HL-60 (cell line): ENCODE measurements at regions not wholly inside any gene's neighbourhood (a gene's known extent, or its start where the extent isn't known, plus 50 kb on each side); places are given as distances from the start of the nearest gene placed in this dataset.

Experiments used
- DNase-seq, 2 experiments: peaks; one replicate each; pipeline ENCODE4 v3.0.0-alpha.2; 2010 to 2020; ENCODE audit warnings: low read depth in 1 of 2, low spot score in 1 of 2
- H3K27ac ChIP-seq: fragments of 250-450 bp; sonication (Bioruptor Pico); replicated peaks from 2 replicates; pipeline ENCODE4 v1.5.1; 2020; ENCODE audit warnings: mild to moderate bottlenecking, moderate library complexity
- H3K27me3 ChIP-seq: fragments of 250-450 bp; sonication (Bioruptor Pico); 2 replicates; pipeline ENCODE4 v1.5.1; 2021; ENCODE audit warnings: mild to moderate bottlenecking, moderate library complexity; ENCODE audit not compliant: insufficient read depth, poor library complexity, severe bottlenecking
- H3K4me3 ChIP-seq: replicated peaks from 2 replicates; pipeline ENCODE4 v1.5.1; 2011; ENCODE audit warnings: mild to moderate bottlenecking, control low read depth, low read length; ENCODE audit not compliant: insufficient read depth
- CTCF ChIP-seq: IDR thresholded peaks from one replicate; pipeline ENCODE4 v1.5.1; 2011; ENCODE audit warnings: low read length, control low read depth, inconsistent platforms; ENCODE audit not compliant: insufficient read depth
- GABPA ChIP-seq: IDR thresholded peaks from 2 replicates; pipeline ENCODE4 v1.6.1; 2012; ENCODE audit warnings: low read depth
- POLR2AphosphoS5 ChIP-seq: IDR thresholded peaks from 2 replicates; pipeline ENCODE4 v1.6.1; 2012; ENCODE audit warnings: low read depth
- REST ChIP-seq: IDR thresholded peaks from 2 replicates; pipeline ENCODE4 v1.6.1; 2012; ENCODE audit warnings: low read depth; ENCODE audit not compliant: insufficient replicate concordance
- SPI1 ChIP-seq: IDR thresholded peaks from 2 replicates; pipeline ENCODE4 v1.6.1; 2012; ENCODE audit warnings: low read depth, mild to moderate bottlenecking, borderline replicate concordance

GRCh38 chr7:130818056-130818455, 84.0 kb upstream of the KLF14 start:
- Histone ChIP-seq H3K27me3 (no peaks in the 10 kb centered on the region), H3K27ac (no peak overlapping the region), H3K4me3 (no peak overlapping the region)
- TF ChIP-seq POLR2AphosphoS5 (no peak), GABPA (no peak), SPI1 (no peak), REST (no peak), CTCF (no peak)
- DNase-seq, result no peak

GRCh38 chr7:130821864-130822263, 87.9 kb upstream of the KLF14 start:
- TF ChIP-seq GABPA (no peak), SPI1 (no peak), REST (no peak), CTCF (no peak), POLR2AphosphoS5 (no peak)
- H3K27me3 ChIP-seq, result no peaks in the 10 kb centered on the region
- DNase-seq, result no peak
- H3K4me3 ChIP-seq, result no peak overlapping the region
- no peak overlapping the region for H3K27ac ChIP-seq

GRCh38 chr7:130822642-130823041, 88.6 kb upstream of the KLF14 start:
- Histone ChIP-seq H3K4me3 (no peak overlapping the region), H3K27ac (no peak overlapping the region), H3K27me3 (no peaks in the 10 kb centered on the region)
- TF ChIP-seq POLR2AphosphoS5 (no peak), SPI1 (no peak), GABPA (no peak), REST (no peak), CTCF (no peak)
- DNase-seq, result no peak
